ENCODE measurements at regions not wholly inside any gene's neighbourhood (a gene's known extent, or its start where the extent isn't known, plus 50 kb on each side); places are given as distances from the start of the nearest gene placed in this dataset.

DNA sequence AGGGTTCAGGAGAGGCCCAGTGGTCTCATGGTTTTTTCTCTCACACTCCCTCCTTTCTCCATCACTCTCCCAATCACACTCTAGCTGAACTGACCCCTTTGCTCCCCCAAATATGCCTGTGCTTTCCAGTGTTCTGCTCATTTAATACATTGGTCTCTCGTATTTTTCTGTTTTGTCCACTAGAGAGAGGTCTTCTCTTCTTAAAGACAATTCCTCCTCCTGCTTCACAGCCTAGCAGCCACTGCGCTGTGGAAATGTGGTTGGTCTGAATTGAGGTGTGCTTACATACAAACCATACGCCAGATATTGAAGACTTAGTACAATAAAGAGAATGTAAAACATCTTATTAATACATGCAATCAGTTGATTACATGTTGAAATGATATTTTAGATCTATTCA is 60.6 kb upstream of the XCR1 start:
- no peak for DNase-seq

DNA sequence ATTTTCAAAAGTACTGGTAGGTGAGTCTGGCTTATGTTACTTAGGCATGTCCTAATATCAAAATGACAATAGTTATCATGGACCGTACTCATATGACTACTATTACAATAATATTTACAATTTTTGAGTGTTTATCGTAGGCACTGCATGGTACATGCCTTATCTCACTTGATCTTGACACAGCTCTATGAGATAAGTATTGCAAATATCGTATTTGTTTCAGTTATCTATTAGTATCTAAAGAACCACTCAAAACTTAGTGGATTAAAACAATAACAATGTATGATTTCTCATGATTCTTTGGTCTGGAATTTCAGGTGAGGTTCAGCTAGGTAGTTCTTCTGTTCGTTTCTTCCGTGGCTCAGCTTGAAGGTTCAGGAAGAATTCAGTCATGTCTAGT is 59.7 kb upstream of the XCR1 start:
- no peak for DNase-seq

DNA sequence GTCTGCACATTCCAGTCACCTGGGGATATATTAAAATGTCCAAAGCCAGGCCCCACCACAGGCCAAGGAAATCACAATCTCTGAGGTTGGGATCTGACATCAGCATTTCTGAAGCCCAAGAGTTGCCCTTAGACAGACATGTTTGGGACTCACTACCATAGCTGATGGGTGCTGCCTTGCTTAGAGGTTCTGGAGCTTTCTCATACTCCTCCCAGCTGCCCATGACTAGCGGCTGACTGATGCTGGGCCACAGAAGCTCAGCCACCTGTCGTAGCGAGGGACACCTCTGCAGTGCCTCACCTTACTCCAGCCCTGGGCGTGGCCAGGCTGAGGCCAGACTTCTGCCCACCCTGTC is 58.8 kb upstream of the XCR1 start:
- no peak for DNase-seq

DNA sequence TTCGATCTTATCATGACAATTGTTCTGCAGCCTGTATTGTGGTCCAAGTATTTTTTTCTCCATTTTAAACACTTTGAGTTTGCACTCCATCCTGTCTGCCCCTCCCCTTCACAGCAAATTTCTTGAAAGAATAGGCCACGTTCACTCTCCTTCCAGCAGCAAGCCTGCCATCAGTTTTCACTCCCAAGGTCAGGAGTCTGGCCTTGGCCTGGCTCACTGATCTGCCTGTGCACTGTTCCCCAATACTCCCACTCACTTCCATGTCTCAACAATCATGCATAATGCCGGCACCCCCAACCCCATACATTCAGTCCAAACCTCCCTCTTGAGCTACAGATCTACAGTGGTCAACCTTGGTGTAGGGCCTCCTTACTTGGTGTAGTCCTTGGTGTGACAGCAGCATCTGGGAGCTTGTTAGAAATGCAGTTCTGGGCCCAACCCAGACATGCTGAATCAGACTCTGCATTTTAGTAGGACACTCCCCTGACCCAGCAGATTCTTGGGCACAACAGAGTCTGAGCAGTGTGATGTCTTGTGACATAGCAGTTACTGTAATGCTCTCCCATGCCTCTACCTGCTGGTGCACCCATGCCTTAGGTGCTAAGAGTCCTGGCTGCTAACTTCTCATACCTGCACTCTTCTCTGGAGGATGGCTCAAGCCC is 58.3 kb upstream of the XCR1 start:
- no peak for DNase-seq

DNA sequence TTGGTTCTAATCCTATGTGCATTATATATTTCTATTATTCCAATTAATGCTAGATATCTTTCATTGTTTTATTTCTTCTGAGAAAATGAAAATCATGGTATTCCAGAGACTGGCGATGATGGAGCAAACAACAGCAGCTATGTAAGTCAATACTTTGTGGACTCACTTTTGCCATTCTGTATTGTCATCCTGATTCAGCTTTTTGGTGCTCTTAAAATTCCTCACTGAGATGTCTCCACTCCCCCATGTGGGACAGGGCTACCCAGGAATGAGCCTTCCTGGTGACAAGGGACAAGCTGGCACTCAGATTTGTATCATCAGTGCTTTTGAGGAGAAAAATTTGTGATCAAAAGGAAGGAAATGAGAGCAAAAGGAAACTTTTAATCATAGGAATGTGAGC is 56.7 kb upstream of the XCR1 start:
- no peak for DNase-seq

DNA sequence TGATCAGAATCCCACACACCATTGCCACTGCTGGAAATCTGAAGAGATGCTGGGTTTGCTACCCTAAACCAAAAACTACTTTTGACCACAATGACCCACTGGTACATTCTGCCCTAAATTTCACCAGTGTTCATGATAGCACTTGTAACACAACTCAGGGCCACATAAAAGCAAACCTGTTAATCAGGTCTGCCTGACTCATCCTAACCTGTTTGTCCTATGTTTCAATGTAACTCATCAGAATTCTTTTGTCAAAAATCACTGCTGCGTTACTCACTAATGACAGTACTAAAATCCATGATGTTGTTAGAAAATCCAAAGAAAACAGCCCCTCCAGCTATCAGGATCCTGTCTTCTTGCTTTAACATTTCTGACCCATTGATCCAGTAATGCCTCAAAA is 55.6 kb upstream of the XCR1 start:
- DNase-seq: no peak

DNA sequence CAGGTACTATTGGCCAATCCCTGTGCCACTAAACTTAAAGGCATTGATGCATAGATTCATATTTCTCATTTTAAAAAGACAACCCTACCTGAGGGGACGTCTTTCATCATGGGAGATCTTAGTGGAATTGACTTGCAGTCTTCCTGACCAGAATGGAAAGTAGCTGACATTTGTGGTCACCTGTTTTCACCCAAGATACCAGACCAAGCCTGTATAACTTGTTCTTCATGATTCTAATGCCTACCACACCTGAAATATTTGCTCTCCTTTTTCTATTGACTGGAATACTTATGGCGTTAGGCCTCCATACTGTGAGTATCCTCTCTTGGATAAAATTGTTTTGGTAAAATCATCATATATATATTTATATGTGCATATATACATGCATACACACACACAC is 54.7 kb upstream of the XCR1 start:
- no peak for DNase-seq

DNA sequence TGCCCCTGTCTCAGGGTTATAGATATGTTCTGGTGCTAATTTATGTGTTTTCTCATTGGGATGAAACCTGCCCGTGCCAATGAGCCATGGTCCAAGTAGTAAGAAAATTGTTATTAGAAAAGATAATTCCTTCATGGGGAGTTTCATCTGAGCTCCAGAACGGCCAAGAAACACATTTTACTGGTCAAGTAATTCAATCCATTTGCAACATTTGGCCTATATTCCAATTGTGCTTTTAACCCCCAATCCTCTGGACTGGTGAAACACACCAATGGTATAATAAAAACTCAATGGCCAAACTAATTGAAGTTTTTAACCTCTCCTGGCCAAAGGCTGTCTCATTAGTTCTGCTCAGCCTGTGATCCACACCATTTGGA is 53.7 kb upstream of the XCR1 start:
- no peak for DNase-seq

DNA sequence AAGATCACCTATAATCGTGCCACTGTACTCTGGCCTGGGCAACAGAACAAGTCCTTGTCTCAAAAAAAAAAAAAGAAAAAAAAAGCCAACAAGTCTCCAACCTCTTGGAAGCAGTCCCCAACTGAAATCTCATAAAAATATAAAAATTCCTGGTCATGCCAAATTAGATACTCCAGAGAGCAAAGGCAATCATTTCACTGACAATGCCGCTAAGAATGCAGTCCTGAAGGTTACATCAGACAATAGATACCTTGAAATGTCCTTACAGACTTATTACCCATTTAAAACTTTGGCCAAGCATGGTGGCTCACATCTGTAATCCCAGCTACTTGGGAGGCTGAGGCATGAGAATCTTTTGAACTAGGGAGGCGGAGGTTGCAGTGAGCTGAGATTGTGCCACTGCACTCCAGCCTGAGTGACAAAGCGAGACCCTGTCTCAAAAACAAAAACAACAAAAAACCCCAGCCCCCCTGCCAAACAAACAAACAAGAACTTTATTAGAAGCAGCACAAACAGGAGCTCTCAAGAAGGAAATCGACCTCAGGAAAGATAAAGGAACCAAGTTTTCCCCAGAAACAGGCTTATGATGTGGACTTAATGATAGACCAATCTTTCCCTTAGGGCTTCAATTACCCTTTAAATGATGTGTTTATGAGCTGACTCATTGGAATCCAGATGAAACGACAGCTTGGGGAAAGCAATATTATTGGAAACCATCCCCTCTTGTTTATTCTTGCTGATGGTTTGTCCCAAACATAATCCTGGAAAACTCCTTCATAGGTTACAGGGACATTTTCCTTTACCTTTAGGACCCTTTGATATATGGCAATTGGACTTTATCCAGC is 53.1 kb upstream of the XCR1 start:
- no peak for DNase-seq

DNA sequence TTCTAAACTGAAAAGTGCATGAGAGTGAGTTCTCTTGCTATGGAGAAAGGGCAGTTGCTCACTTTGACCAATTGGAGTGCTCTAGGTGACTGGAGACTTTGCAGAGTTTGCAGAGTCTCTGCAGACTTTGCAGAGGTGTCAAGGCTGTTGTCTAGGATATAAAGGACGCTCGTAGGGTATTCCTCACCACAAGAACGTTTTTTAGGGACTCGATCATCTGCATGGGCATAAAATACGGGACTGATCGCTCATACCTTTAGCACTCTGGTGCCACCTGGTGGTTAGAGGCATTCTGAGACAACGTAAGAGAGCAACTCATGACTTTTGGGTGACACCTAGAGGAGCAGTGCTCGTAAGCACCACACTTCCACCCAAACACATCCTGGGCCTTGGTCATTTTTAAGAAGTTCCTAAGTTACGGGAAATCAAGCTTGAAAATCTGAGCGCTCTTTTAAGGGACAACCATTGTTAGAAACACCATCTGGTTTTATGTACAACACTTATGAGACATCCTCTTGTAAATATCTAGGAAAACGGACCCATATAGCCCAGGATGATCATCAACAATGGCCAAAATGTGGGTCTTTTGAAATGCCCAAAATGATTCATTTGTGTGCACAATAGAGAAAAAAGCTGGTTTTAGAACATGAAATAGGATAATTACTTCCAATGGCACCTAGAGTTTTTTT is 51.6 kb upstream of the XCR1 start:
- DNase-seq: peak; percentile 61
